CD4-positive, CD25-positive, alpha-beta regulatory T cell (primary cell): ENCODE measurements at regions not wholly inside any gene's neighbourhood (a gene's known extent, or its start where the extent isn't known, plus 50 kb on each side); places are given as distances from the start of the nearest gene placed in this dataset.

Experiments used
- ATAC-seq, 2 donors: fragments of 150-1000 bp; cut with Tn5 transposase; one replicate each; pipeline ENCODE4 v1.10.0; 2021; ENCODE audit warnings: low read depth in 2 of 2, moderate number of reproducible peaks in 2 of 2, moderate library complexity in 1 of 2
- DNase-seq, 3 donors: peaks; one replicate each; pipeline versions ENCODE4 v3.0.0 to v3.0.0-alpha.2; 2012 to 2022; ENCODE audit warnings: mixed read lengths in 1 of 3
- H3K27ac ChIP-seq: one replicate; pipeline ENCODE4 v1.7.0; 2013; ENCODE audit warnings: mild to moderate bottlenecking, low read length; ENCODE audit not compliant: insufficient read depth, poor library complexity, severe bottlenecking
- H3K27me3 ChIP-seq: one replicate; pipeline ENCODE4 v1.7.0; 2013; ENCODE audit warnings: low read length; ENCODE audit not compliant: control insufficient read depth, insufficient read depth
- H3K36me3 ChIP-seq: one replicate; pipeline ENCODE4 v1.7.0; 2013; ENCODE audit warnings: mild to moderate bottlenecking, low read length, moderate library complexity; ENCODE audit not compliant: control insufficient read depth, insufficient read depth
- H3K4me1 ChIP-seq: 2 replicates; pipeline ENCODE4 v1.7.0; 2013; ENCODE audit warnings: mild to moderate bottlenecking, low read length; ENCODE audit not compliant: insufficient read depth, control insufficient read depth, poor library complexity, severe bottlenecking
- H3K4me3 ChIP-seq: one replicate; pipeline ENCODE4 v1.7.0; 2013; ENCODE audit warnings: low read depth, mild to moderate bottlenecking, low read length, moderate library complexity
- H3K9me3 ChIP-seq, 2 experiments: 1 replicate in 1 of 2; 2 replicates in 1 of 2; pipeline ENCODE4 v1.7.0; 2013; ENCODE audit warnings: low read length in 2 of 2, mild to moderate bottlenecking in 1 of 2, moderate library complexity in 1 of 2; ENCODE audit not compliant: control insufficient read depth in 2 of 2
- H3K27ac Mint-ChIP-seq, 3 donors: one replicate each; pipeline ENCODE4 v1.8.0; 2020 to 2022; ENCODE audit warnings: mild to moderate bottlenecking in 3 of 3, mixed read lengths in 3 of 3, moderate library complexity in 2 of 3
- H3K27me3 Mint-ChIP-seq: one replicate; pipeline ENCODE4 v1.8.0; 2022; ENCODE audit warnings: mild to moderate bottlenecking, mixed read lengths
- H3K36me3 Mint-ChIP-seq: one replicate; pipeline ENCODE4 v1.8.0; 2020; ENCODE audit warnings: mixed read lengths
- H3K4me1 Mint-ChIP-seq, 4 donors: one replicate each; pipeline ENCODE4 v1.8.0; 2020 to 2022; ENCODE audit warnings: mixed read lengths in 4 of 4, mild to moderate bottlenecking in 1 of 4
- H3K4me3 Mint-ChIP-seq, 4 donors: one replicate each; pipeline ENCODE4 v1.8.0; 2020 to 2022; ENCODE audit warnings: mild to moderate bottlenecking in 4 of 4, mixed read lengths in 4 of 4, moderate library complexity in 3 of 4
- H3K9me3 Mint-ChIP-seq, 7 donors: one replicate each; pipeline ENCODE4 v1.8.0; 2020 to 2022; ENCODE audit warnings: mixed read lengths in 7 of 7, mild to moderate bottlenecking in 3 of 7, moderate library complexity in 2 of 7

DNA sequence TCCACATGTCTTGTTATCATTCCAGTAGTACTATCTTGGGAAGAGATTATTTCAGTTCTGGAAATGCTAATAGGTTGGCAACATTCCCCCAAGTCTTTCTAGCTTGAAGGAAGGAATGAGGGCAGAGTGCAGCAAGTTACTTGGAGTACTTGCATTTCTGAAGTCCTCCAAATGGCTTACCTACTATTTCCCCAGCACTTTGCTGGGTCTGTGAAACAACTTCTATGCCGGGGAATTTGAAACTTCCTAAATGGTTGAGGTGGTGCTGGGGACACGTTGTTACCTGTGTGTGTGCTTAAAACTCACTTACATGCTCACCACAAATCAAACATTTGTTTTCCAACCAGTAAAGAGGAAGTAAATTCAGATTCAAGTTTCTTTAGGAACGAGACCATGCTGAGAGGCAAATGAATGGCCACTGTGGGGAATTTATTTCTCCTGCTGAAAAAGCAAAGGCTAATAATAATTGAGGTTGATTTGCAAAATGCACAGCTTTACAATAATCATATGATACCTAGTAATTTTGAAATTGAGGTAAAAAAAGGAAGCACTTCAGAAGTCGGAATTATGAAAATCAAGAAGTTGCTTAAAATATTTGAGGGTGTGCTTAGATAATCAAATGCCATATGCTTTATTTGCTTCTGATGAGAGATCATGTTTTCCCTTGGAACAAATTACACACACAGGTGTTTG lies 1167.7 kb upstream of the ZEB2 start:
- Mint-ChIP-seq H3K4me3 (no peak overlapping the region), H3K36me3 (no peaks in the 10 kb centered on the region), H3K27ac (no peak overlapping the region), H3K4me1 (no peaks in the 10 kb centered on the region), H3K9me3 (peaks cover 0 to 6% (median 0%) of the 10 kb centered on the region in 7 donors), H3K27me3 (no peaks in the 10 kb centered on the region)
- Histone ChIP-seq H3K27me3 (no peaks in the 10 kb centered on the region), H3K9me3 (no peaks in the 10 kb centered on the region), H3K4me1 (no peaks in the 10 kb centered on the region), H3K27ac (no peak overlapping the region), H3K36me3 (no peaks in the 10 kb centered on the region), H3K4me3 (no peak overlapping the region)
- ATAC-seq (no peak), DNase-seq (no peak)

DNA sequence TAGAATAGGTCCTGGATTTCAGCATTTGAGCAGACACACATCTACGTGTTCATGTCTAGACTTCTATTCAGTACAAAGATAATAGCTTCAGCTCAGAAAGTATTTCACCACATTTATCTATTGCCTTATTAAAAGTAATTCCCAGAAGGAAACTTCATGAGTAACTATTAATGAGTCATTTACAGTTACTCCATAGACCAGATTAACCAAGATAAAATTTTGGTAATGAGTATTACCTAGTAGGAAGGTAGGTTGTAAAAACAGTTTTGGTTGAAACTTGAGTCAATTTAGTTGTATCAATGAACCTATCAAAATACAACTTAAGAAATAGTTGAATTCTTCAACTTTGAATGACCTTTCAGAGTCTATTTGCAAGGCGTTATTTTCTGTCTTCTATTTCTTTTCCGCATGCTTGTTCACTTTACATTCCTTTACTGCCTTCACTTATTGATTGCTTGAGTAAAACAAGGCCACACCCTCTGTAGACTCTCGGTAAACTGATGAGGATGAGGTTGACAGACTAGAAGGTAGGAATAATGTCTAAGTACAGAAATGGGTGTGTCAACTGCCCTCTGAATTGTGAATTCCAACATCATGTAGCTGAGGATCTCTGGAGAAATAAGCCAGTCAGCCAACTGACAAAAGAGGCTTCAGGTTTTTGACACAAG lies 1165.6 kb upstream of the ZEB2 start:
- ATAC-seq (no peak), DNase-seq (no peak)
- Mint-ChIP-seq H3K27me3 (no peaks in the 10 kb centered on the region), H3K4me1 (no peaks in the 10 kb centered on the region), H3K36me3 (no peaks in the 10 kb centered on the region), H3K27ac (no peak overlapping the region), H3K9me3 (peaks cover 0 to 6% (median 1%) of the 10 kb centered on the region in 7 donors), H3K4me3 (no peak overlapping the region)
- Histone ChIP-seq H3K36me3 (no peaks in the 10 kb centered on the region), H3K9me3 (no peaks in the 10 kb centered on the region), H3K27me3 (no peaks in the 10 kb centered on the region), H3K27ac (no peak overlapping the region), H3K4me3 (no peak overlapping the region), H3K4me1 (no peaks in the 10 kb centered on the region)

DNA sequence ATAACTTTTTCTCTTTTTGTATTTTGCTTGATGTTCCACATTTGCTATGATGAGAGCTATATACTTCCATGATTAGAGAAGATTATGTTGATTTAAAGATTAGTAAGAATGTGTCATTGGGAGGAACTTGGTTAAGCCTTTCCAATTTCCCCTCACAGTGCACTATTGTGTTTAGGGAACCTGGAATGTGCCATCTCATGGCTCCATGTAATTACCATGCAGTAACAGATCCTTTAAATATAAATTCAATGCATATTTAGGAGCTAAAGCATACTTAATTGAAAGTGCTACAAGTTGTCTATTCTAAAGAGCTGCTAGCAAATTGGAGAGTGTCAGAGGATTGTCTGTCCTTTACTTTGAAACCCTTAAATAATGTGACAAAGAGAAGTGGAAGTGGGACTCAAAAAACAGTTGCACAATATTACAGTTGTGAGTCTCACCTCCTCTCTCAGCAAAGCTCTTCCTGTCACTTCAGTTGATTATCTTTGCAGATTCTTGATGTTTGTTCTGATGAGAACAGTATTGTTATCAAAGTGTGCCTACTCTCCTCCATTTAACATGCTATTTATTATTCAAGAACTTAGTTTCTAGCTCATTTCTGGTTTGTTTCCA lies 1162.7 kb upstream of the ZEB2 start:
- Mint-ChIP-seq H3K27ac (no peak overlapping the region), H3K4me1 (no peaks in the 10 kb centered on the region), H3K36me3 (no peaks in the 10 kb centered on the region), H3K9me3 (peaks cover 0 to 12% (median 5%) of the 10 kb centered on the region in 7 donors), H3K4me3 (no peak overlapping the region), H3K27me3 (no peaks in the 10 kb centered on the region)
- no peaks in the 10 kb centered on the region for H3K9me3 ChIP-seq
- H3K4me1 ChIP-seq, result no peaks in the 10 kb centered on the region
- no peaks in the 10 kb centered on the region for H3K36me3 ChIP-seq
- DNase-seq (no peak), ATAC-seq (no peak)
- no peak overlapping the region for H3K4me3 ChIP-seq
- H3K27me3 ChIP-seq, result no peaks in the 10 kb centered on the region
- H3K27ac ChIP-seq, result no peak overlapping the region

DNA sequence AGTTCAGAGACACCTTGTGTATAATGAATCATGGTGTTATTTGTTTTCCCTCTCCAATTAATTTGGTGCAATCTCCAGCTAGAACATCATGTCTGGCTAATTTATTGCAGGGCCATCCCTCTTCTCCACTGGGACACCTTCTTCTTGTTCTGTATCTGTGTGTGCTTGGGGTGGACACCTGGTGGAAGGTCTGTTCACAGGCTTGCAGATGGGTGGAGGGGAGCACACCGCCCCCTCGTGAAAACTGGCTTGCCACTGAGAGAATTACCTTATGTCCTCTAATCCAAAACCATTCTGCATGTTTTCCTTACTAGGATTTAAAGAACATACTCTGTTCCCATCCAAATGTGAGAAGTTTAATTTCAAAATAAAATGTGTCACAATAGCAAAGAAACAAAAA lies 1160.4 kb upstream of the ZEB2 start:
- H3K27ac Mint-ChIP-seq, result no peak overlapping the region
- no peak for ATAC-seq

GRCh38 chr2:145677371-145677770 lies 1157.5 kb upstream of the ZEB2 start:
- Mint-ChIP-seq H3K4me3 (no peak overlapping the region), H3K36me3 (no peaks in the 10 kb centered on the region), H3K9me3 (peaks cover 0 to 19% (median 5%) of the 10 kb centered on the region in 7 donors), H3K27me3 (no peaks in the 10 kb centered on the region), H3K27ac (no peak overlapping the region), H3K4me1 (no peaks in the 10 kb centered on the region)
- no peaks in the 10 kb centered on the region for H3K4me1 ChIP-seq
- peaks cover 0 to 2% of the 10 kb centered on the region in 2 experiments for H3K9me3 ChIP-seq
- no peak for ATAC-seq
- no peaks in the 10 kb centered on the region for H3K27me3 ChIP-seq
- DNase-seq, result no peak
- H3K36me3 ChIP-seq, result no peaks in the 10 kb centered on the region
- H3K4me3 ChIP-seq, result no peak overlapping the region
- H3K27ac ChIP-seq, result no peak overlapping the region

More for the DNA sequence above, 1160.4 kb upstream of the ZEB2 start:
- no peaks in the 10 kb centered on the region for H3K27me3 ChIP-seq
- Mint-ChIP-seq H3K9me3 (peaks cover 0 to 20% (median 4%) of the 10 kb centered on the region in 7 donors), H3K36me3 (no peaks in the 10 kb centered on the region), H3K27me3 (no peaks in the 10 kb centered on the region), H3K4me3 (no peak overlapping the region), H3K4me1 (no peaks in the 10 kb centered on the region)
- H3K9me3 ChIP-seq, result peaks cover 0 to 2% of the 10 kb centered on the region in 2 experiments
- DNase-seq, result no peak
- no peak overlapping the region for H3K27ac ChIP-seq
- H3K4me1 ChIP-seq, result no peaks in the 10 kb centered on the region
- H3K4me3 ChIP-seq, result no peak overlapping the region
- H3K36me3 ChIP-seq, result no peaks in the 10 kb centered on the region

DNA sequence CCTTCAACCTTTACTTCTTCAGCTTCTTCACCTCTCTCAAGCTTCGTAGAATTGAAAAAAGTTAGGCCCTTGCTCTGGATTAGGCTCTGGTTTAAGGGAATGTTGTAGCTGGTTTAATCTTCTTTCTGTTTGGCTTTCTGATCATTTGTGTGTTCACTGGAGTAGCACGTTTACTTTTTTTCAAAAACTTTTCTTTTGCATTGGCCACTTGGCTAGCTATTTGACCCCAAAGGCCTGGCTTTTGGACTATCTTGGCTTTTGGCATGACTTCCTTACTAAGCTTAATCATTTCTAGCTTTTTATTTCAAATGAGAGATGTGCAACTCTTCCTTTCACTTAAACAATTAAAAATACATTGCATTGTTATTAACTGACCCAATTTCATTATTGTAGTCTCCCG lies 1154.8 kb upstream of the ZEB2 start:
- H3K27ac Mint-ChIP-seq, result no peak overlapping the region
- H3K9me3 ChIP-seq, result peaks cover 0 to 2% of the 10 kb centered on the region in 2 experiments
- no peaks in the 10 kb centered on the region for H3K36me3 Mint-ChIP-seq
- no peak overlapping the region for H3K4me3 Mint-ChIP-seq
- DNase-seq (no peak), ATAC-seq (no peak)
- H3K27ac ChIP-seq, result no peak overlapping the region
- H3K9me3 Mint-ChIP-seq, result peaks cover 0 to 17% (median 3%) of the 10 kb centered on the region in 7 donors
- H3K4me3 ChIP-seq, result no peak overlapping the region
- H3K4me1 ChIP-seq, result no peaks in the 10 kb centered on the region
- H3K27me3 Mint-ChIP-seq, result no peaks in the 10 kb centered on the region
- H3K4me1 Mint-ChIP-seq, result no peaks in the 10 kb centered on the region
- no peaks in the 10 kb centered on the region for H3K27me3 ChIP-seq
- H3K36me3 ChIP-seq, result no peaks in the 10 kb centered on the region

- no peak overlapping the region for H3K27ac ChIP-seq
- H3K4me3 ChIP-seq, result no peak overlapping the region
- no peak overlapping the region for H3K4me3 Mint-ChIP-seq
- H3K9me3 ChIP-seq, result no peaks in the 10 kb centered on the region
- H3K27me3 Mint-ChIP-seq, result no peaks in the 10 kb centered on the region
- ATAC-seq, result no peak
- no peaks in the 10 kb centered on the region for H3K4me1 Mint-ChIP-seq
- H3K27me3 ChIP-seq, result no peaks in the 10 kb centered on the region
- H3K4me1 ChIP-seq, result no peaks in the 10 kb centered on the region
- no peaks in the 10 kb centered on the region for H3K36me3 ChIP-seq
- H3K36me3 Mint-ChIP-seq, result no peaks in the 10 kb centered on the region
- peaks cover 0 to 11% (median 3%) of the 10 kb centered on the region in 7 donors for H3K9me3 Mint-ChIP-seq
- DNase-seq, result no peak
- H3K27ac Mint-ChIP-seq, result no peak overlapping the region
Measured at GRCh38 chr2:145669301-145669700, 1149.4 kb upstream of the ZEB2 start.
